ENCODE measurements at regions not wholly inside any gene's neighbourhood (a gene's known extent, or its start where the extent isn't known, plus 50 kb on each side); places are given as distances from the start of the nearest gene placed in this dataset.

DNA sequence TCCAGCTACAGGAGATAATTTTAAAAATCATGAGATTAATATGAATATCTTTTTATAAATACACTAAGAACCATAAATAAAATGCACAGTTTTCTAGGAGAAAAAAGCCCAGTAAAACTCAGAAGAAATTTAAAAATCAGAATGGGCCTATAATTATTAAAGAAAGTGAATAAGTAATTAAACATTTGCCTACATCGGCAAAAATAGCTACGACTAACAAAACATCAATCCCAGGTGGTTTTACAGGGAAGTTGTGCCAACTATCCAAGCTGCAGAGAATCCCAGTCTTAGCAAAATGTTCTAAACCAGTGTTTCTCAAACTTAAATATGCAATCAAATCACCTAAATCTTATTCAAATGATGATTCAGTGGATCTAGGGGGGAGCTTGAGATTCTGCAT is 180.0 kb downstream of the TRIM29 start:
- dilution Hi-C loops (cut with HindIII; ENCODE audit: low sequenced_read_pairs, unreplicated experiment) (no loop called here), in situ Hi-C loops (cut with MboI; ENCODE audit: low sequenced_read_pairs) (no loop called here), intact Hi-C loops (cut with micrococcal nuclease) (no loop called here)
- ATAC-seq (ENCODE audit: low read depth), result no peak
- CTCF ChIA-PET, result no interaction called here
- Histone ChIP-seq H2BK5ac (ENCODE audit: low read depth, low read length, poor library complexity, severe bottlenecking) (no peak overlapping the region), H2BK15ac (ENCODE audit: low read depth, low read length) (no peak overlapping the region), H2AK9ac (replicated peaks; ENCODE audit: low read depth, low read length, poor library complexity) (no peak overlapping the region), H3K9me3 (ENCODE audit: control insufficient read depth, insufficient read depth, low read length) (no peaks in the 10 kb centered on the region), H2BK20ac (ENCODE audit: low read depth, low read length) (no peak overlapping the region), H2AK5ac (ENCODE audit: low read depth, low read length) (no peak overlapping the region), H3K4me3 (ENCODE audit: insufficient read depth, low read depth, low read length) (no peak overlapping the region), H3K4me2 (ENCODE audit: low read depth, low read length) (no peak overlapping the region), H3K9me1 (ENCODE audit: insufficient read depth, low read length) (no peaks in the 10 kb centered on the region), H3K36me3 (ENCODE audit: control insufficient read depth, insufficient read depth, low read length) (no peaks in the 10 kb centered on the region), H3K14ac (replicated peaks; ENCODE audit: low read depth, low read length) (no peak overlapping the region), H3K23ac (ENCODE audit: low read depth, low read length) (no peak overlapping the region), H3K4me1 (ENCODE audit: control insufficient read depth, insufficient read depth, low read length) (no peaks in the 10 kb centered on the region), H2BK120ac (ENCODE audit: low read depth, low read length) (no peak overlapping the region), H2AFZ (replicated peaks; ENCODE audit: low read length, poor library complexity) (no peak overlapping the region), H3K4ac (ENCODE audit: low read depth, low read length) (no peak overlapping the region), H4K20me1 (ENCODE audit: insufficient read depth, low read length) (no peaks in the 10 kb centered on the region), H3K79me1 (ENCODE audit: low read depth in 1 of 2, low read length in 2 of 2) (no peaks in the 10 kb centered on the region), H3K9ac (ENCODE audit: low read depth, low read length) (no peak overlapping the region), H4K91ac (ENCODE audit: insufficient read depth, low read depth, low read length) (no peak overlapping the region), H4K5ac (ENCODE audit: low read depth, low read length) (no peak overlapping the region), H3K56ac (ENCODE audit: extremely low read depth, insufficient read depth, low read length) (no peak overlapping the region), H4K8ac (ENCODE audit: low read depth in 2 of 2, low read length in 2 of 2) (no peak overlapping the region), H3K18ac (ENCODE audit: low read depth, low read length) (no peak overlapping the region), H3K27ac (ENCODE audit: insufficient read depth, low read length) (no peak overlapping the region), H3K27me3 (ENCODE audit: control insufficient read depth, insufficient read depth, low read length) (no peaks in the 10 kb centered on the region; the same call in 1 of the 2 replicates)
- BruUV-seq (replicated peaks), result no TSS peak
- DNase-seq, result no peak
- no CpG with 5 or more reads among the region's 2 CpGs for WGBS, 2 experiments (ENCODE audit: extremely low coverage in 2 of 2, insufficient read length in 1 of 2)
- POLR2A ChIA-PET (ENCODE audit: unreplicated experiment), result no interaction called here
- TF ChIP-seq MAFK (IDR thresholded peaks at IDR 0.05; ENCODE audit: low read depth, low read length), result peak; percentile 79
- no peak for TF ChIP-seq MXI1 (IDR thresholded peaks at IDR 0.05; ENCODE audit: borderline replicate concordance, low read depth, low read length)

Measured in IMR-90 (cell line).